NOMO-1 (cell line): ENCODE measurements at regions not wholly inside any gene's neighbourhood (a gene's known extent, or its start where the extent isn't known, plus 50 kb on each side); places are given as distances from the start of the nearest gene placed in this dataset.
A peak's percentile ranks its signal among the peaks of the same experiment; 100 is the strongest.
"Not testable (repeated sequence)": the region's sequence is repeated elsewhere in the genome, so short reads cannot be mapped to it uniquely, and the experiment has no call there.

Source experiments
- DNase-seq, 2 experiments: peaks; one replicate each; lab custom pipeline; 2025; ENCODE audit not compliant: unreplicated experiment in 2 of 2; lab: John Stamatoyannopoulos, UW

DNA sequence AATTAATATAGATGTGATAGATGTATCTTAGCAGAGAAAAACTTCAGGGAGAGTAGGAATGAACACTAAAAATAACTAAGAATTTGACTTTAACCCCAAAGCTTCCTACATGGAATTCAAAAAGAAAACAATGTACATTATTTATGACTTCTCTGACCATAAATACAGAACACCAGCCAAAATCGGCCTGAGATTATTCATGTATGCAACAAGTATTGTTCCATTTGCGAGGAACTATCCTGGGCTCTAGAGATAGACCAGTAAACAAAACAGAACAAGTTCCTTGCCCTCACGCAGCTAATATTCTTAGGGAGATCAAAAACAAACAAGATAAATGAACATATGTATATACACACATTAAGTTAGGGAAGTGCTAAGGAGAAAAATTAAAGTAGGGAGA, 432.3 kb upstream of the SOX5 start:
- DNase-seq: no peak

DNA sequence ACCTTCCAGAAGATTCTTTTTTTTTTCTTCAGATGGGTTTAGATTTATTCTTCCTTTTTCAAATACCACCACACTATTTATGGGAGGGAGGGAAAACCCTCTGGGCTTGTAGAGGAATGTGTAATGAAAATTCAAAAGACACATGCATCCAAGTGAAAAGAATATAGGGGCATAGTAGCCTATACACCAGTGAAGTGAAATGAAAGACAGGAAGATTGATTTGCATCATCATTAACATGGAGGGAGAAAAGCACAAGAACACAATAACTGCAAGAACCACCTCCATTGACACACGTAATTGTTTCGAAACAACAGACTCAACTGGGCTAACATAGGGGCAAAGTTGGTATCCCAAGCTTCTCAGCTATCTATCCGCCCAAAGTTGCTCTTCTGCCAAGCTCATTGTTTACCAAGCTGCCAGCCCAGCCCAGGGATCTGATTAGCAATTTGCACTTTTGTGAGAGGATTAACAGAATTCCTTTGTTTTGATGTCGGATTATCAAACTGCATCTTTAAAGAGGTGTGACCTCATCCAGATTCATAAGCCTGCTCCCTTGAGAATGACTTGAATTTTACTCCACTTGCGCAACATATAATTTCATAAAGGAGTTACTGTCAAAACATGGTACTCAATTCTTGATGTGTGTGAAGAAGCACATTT, 430.5 kb upstream of the SOX5 start:
- no peak for DNase-seq

DNA sequence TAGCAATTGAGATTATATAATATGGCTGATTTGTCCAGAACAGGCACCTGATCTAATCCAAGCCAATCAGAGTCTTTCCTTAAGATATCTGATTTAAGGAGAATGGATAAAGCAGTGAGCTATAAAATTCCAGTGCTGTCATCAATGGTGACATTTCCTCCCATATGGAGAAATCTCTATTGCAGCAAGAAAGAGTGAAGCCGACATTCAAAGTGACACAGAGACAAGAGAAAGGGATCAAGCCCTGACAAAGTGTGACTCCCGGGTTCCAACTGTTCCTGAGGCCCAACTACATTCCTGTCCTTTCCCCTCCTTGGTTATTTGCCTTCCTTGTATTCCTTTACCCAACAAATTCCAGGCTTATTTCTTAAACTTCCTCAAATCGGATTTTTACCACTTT, 430.0 kb upstream of the SOX5 start:
- no peak for DNase-seq

DNA sequence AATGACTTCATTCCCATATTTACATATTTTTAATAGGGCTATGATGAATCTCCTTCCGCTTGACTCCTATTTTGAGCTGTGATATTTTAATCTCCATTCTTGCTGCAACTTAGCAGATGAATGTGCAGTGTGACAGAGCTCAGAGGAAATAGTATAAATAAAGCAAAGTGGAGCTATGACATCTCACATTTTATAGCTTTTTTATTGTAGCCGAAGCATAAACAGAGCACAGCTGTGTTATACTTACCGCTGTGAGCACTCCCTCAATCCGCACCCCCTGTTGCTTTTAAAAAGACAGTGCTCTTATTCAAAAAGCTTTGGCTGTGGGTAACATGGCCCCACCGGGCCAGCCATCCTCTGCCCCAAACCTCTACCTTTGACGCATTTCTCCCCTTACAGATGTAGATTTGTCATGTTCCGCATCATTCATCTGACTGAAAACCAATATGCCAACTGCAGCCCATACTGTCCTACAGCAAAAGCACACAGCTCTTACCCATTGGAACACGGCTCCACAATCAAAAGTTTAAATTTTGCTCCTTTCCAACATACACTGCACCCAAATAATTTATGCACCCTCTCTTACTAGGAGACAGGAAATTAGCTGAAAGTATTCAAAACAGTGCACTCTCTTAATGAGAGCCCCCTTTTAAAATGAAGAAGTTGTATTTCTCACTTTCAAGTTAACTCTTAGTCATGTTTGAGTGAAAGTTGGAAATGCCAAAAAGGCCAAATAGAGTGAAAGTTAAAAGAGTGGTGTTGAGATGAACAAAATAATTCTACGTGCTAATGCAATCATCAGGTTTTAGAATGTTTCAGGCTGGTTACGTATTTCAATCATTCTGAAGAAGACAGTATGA, 429.3 kb upstream of the SOX5 start:
- DNase-seq: peak; percentile 12 to 75

DNA sequence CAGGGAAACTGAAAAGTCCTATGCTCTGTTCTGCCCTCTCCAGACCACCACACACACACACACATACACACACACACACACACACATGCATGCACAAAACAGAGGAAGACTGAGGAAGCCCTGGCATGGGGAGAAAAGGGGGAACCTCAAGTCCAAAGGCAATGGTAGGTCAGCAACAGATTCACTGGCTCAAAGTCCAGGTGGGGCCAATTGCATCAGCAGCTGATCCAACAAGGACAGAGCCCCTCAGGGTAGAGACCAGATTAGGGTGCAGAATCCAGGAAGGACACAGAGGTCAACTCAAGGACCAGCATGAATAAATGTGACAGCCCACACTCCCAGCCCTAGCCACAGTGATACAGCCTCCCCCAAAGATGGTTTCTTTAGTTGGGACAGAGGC, 425.0 kb upstream of the SOX5 start:
- no peak for DNase-seq

DNA sequence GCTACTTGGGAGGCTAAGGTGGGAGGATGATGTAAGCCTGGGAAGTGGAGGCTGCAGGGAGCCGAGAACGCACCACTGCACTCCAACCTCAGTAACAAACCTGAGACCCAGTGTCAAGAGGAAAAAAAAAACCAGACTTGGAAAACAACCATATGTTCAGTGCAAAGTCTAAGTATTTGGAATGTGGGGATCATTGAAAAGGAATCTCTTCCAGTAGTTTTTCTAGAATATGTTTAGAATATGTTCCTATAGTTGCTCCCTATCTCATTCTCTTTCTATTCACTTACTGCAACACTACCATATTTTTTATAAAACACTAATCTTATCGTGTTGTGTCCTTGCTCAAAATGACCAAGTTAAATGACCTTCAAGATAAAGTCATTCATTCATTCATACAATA, 423.5 kb upstream of the SOX5 start:
- DNase-seq: no peak

DNA sequence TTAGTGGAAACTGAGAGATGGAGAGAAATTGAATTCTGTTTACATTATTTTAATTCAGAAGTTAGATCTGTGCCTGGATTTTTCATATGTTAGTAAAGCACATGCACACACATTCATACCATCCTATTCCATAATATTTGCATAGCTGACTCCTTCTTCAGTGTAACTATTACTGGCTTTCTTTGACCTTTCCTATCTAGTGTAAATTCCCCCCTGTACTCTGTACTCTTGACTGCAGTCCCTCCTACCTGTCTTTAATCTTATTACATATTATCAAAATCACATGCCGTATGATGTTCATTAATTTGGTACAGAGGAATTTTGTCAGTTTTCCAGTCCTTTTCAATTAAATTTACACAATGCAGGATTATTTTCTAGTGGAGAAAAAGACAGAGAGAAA, 417.0 kb upstream of the SOX5 start:
- DNase-seq: no peak

DNA sequence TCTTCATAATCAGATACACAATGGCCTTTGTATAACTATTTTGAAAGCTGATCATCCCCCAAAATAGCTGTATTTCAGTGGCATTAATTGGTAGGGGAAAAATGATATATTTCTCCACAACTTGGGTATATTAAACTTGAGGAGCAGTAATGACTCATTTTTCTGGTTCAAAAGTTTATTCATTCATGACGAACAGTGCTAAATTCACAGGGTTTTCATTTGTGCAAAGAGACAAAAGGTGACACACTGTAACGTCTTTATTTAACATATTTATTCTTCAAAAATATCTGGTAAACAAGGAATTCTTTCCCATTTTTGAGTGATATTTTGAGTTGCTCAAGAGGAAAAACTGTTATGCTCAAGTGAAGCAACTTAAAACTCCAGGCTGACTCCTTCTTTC, 415.5 kb upstream of the SOX5 start:
- no peak for DNase-seq

DNA sequence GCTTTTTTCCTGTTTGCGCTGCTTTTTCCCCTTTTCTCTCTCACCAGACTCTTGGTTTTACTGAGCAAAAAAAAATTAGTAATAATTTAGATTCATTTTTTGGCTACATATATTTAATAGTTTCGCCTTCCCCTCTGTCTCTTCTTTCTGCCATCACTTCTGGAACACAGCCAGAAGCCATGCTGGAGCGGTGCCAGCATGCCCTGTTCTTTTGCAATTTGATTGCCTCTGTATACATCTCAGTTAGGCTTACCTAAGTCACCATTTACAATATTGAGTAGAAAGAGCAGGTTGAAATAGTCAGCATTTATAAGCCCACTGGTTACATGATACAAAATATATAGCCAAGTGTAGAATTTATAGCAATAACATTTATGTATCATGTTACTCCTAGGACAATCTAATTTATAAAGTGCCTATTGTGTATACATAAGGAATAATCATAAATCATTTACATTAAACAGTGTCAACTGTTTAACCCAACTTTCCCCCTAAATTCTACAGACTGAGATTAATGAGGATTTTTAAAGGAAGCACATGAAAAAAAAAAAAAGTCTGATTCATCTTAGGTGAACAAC, 413.8 kb upstream of the SOX5 start:
- no peak for DNase-seq

DNA sequence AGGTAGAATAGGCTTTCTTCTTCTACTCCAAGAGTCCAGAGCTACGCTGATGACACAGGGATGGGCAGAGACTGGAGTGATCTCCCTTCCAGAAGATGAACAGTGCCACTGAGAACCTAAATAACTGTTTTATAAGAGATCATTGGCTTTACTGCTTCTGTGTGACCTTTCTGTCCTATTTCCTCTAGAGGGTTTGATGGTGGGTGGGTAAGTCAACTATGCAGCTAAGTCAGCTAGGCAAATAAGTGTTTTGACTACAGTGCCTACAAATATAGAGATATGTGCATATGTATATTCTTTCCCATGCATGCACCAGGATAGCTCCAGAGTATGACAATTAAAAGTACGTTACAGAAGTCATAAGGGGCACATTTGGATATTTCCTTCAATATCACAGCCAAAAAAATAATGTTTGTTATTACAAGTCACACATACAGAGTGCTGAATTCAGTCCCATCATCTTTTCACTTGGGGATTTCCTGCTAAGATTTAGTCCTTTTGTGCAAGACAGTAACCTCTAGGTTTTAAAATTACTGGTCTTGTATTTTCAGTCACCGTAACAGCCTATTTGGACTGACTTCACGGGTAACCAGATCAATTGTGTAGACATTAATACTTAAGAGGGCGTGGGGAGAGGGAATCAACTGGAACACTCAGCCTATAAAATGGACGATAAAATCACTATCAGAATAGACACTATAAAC, 412.6 kb upstream of the SOX5 start:
- DNase-seq: no peak

DNA sequence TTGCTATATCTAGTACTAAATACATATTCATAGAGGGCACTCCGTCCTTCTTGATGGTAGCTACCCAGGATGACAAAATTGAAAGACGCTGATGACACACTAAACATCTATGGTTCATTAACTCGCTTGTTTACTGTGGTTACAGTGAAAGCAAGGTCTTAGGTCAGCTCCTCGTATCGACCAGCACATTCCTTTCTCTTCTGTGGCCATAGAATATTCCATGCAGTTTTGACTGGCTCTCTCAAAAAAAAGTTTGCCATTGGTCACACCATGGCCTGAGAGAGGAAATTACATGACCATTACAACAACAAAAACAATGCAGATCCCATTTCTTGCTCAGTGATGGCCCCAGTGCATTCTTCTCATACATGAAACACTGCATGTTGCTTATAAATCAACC, 411.4 kb upstream of the SOX5 start:
- DNase-seq: no peak

DNA sequence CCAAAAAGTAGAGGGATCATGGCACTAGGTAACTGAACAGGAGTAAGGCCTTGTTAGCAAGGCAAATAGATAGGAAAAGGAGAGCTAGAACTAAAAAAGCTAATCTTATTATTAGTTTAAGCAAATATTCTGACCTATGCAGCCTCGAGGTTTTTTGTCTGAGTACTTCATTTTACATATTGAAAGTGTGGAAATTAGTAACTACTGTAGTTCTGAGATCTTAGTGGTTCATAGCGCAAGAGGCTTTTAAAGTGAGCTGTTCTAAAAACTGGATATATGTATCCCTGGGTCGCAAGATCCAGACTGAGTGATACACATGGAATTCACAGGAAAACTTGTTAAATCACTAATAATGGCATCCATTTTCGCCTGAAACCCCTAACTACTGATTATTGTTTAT, 411.0 kb upstream of the SOX5 start:
- DNase-seq: no peak

DNA sequence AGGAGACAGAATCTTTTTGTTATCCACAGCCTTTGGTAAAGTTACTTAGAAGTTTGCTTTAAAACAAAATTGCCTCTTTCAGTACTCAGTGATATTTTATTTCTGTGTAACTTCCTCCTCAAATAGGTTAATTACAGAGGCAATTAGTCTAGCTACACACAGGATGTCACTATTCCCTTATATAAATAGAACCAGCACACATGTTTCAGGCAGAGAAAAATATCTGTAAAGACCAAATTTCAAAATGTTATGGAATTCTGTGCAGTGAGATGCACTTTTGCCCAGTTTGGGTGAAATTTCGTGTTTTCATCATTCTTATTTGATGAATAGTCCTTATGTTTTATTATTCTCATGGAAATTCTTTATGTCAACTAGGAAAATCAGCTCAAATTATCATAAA, 410.6 kb upstream of the SOX5 start:
- DNase-seq: peak in 1 of 2 experiments; percentile 39

DNA sequence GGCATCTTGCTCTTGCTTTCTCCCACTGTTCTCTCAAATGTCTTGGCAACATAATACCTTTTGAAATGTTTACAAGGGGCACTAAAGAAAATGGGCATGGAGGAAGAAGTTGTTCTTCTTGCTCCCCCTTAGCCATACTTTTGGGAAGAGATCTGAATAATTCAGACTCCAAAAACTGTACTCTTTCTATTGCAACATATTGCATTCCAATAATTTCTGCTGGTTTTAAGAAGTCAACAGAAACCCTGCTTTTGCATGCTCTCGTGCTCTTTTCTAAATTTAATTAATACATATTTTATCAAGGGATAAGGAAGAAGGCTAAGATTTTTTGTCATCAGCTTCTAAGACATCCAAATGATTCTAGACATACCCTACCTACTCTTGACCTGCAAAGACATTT, 409.9 kb upstream of the SOX5 start:
- DNase-seq: no peak

DNA sequence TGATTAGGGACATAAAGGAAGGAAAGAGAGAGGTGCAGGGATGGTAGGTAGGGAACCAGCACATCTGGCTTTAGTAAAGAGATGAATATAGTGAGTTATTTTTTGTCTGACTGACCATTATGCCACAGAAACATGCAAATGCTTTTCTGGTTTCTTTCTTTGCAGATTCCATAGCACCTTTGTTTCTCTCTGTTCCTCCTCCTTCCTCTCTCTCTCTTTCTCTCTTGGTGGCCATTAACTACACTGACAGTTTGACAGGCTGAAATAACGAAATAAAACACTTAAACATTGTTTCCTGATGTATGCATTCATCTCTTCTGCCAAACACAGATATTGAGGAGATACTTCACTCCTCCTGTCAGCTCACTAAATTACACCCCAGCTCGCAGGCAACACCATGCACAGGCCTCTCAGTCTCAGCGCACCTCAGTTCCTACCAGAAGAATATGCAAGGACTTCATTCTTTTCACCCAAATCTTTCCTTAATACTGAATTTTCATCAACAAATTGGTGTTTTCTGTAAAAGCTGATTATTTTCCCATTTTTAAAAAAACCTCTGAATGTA, 406.9 kb upstream of the SOX5 start:
- no peak for DNase-seq

DNA sequence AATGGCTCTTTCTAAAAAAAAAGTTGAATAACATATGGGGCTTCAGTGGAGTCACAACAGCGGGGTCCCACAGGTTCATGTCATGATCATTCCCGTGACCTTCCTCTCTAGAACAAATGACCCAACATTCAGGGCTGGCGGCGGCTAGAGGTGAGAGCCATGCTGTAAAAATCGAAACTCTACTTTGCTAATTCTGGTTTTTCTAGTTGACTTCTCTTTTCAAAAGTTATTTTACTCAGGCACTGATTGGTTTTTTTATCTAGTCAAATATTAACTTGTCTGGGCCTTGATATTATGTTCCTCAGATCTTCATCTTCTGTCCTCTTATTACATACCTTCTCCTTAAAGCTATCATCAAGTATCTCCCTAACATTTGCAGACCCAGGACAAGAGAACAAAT, 402.9 kb upstream of the SOX5 start:
- no peak for DNase-seq

DNA sequence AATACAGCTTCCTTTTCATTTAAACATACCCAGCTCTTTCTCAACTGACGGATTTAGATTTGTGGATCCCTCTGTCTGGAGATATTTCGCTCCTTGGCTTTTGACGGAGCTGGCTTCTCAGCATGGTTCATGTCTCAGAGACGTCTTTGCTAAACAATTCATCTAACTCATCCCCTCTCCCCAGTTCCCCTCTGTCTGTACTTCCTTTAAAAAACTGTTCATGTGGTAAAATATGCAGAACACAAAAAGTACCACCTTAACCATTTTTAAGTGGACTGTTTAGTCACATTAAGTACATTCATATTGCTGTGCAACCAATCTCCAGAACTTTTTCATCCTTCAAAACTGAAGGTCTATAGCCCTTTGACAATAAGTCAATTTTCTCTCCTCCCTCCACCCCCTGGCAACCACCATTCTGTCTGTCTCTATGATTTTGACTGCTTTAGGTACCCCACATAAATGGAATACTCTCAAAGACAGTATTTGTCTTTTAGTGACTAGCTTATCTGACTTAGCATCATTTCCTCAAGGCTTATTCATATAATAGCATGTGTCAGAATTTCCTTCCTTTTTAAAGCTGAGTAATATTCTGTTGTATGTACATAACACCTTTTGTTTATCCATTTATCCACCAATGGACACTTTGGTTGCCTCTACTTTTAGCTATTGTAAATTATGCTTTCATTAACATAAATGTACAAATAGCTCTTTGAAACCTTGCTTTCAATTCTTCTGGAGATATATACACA, 399.8 kb upstream of the SOX5 start:
- DNase-seq: no peak

DNA sequence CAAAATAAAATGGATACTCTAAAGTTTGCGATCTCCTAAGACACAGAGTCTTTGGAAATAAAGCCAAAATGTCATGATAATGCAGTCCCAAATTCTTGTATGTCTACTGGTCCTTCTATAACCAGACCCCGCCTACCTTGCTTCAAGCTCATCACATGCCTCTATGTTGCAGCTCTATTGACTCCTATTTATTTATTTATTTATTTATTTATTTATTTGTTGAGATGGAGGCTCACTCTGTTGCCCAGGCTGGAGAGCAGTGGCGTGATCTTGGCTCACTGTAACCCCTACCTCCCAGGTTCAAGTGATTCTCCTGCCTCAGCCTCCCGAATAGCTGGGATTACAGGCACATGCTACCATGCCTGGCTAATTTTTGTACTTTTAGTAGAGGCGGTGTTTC, 398.7 kb upstream of the SOX5 start:
- DNase-seq: not testable (repeated sequence)

DNA sequence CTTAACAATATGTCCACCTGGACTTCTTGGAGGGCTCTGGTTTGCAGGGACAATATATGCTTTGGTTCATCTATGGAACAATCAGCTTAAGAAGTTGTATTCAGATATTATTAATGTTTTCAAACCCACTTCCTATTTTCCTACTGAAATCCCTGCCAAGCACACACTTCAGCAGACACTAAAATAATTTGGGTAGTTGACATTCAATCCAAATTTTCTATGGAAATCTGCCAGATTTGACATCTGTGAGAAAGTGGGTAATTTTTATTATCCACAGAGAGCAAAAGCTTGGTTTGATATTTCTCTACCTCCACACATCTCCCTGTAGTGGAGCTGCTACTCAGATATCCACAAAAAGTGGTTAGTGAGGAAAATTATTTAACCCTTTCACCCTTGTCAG, 378.8 kb upstream of the SOX5 start:
- no peak for DNase-seq

DNA sequence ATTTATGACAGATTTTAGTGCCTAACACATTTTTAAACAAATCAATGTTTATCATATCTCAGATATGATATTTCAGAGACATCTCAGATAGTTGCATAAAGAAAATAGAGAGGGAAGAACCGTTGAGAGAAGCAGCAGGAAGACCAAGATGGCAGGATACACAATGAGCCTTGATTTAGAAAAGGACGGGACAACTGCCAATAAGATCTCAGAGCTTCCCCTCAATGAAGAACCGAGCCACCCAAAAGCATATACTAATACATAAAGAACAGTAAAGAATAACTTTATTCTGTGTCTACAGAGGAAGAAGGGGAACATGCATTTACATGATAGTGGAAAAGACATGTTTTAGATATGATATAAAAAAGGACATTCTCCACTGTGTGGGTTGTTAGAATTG, 375.9 kb upstream of the SOX5 start:
- no peak for DNase-seq
